ENCODE measurements at regions not wholly inside any gene's neighbourhood (a gene's known extent, or its start where the extent isn't known, plus 50 kb on each side); places are given as distances from the start of the nearest gene placed in this dataset.

GRCh38 chr15:25960273-25960672 lies 97.1 kb upstream of the ATP10A start:
- H3K4me1 ChIP-seq (ENCODE audit: insufficient read depth, low read length) = no peaks in the 10 kb centered on the region
- H3K27ac ChIP-seq (ENCODE audit: low read depth, low read length) = no peak overlapping the region
- ChIA-PET POLR2A (no interaction called here), CTCF (no interaction called here)
- Mint-ChIP-seq H3K4me1 (no peaks in the 10 kb centered on the region), H3K36me3 (no peaks in the 10 kb centered on the region), H3K4me3 (no peak overlapping the region), H3K9me3 (peaks cover 0 to 3% (median 2%) of the 10 kb centered on the region in 5 donors), H3K27me3 (peaks cover 2 to 10% of the 10 kb centered on the region in 2 donors), H3K27ac (no peak overlapping the region)
- H3K9me3 ChIP-seq (ENCODE audit: low read length) = no peaks in the 10 kb centered on the region
- no peak for DNase-seq
- no peaks in the 10 kb centered on the region for H3K27me3 ChIP-seq (ENCODE audit: insufficient read depth, low read length, poor library complexity, severe bottlenecking)
- H3K36me3 ChIP-seq (ENCODE audit: insufficient read depth, low read length) = no peaks in the 10 kb centered on the region
- H3K4me3 ChIP-seq (ENCODE audit: low read length) = no peak overlapping the region

- Histone ChIP-seq H3K4me3 (ENCODE audit: low read length) (no peak overlapping the region), H3K4me1 (ENCODE audit: insufficient read depth, low read length) (no peaks in the 10 kb centered on the region), H3K27me3 (ENCODE audit: insufficient read depth, low read length, poor library complexity, severe bottlenecking) (no peaks in the 10 kb centered on the region), H3K36me3 (ENCODE audit: insufficient read depth, low read length) (no peaks in the 10 kb centered on the region), H3K9me3 (ENCODE audit: low read length) (no peaks in the 10 kb centered on the region), H3K27ac (ENCODE audit: low read depth, low read length) (no peak overlapping the region)
- peaks cover 0 to 7% (median 2%) of the 10 kb centered on the region in 5 donors for H3K9me3 Mint-ChIP-seq
- H3K27ac Mint-ChIP-seq = no peak overlapping the region
- no peak for DNase-seq
- peaks cover 2 to 10% of the 10 kb centered on the region in 2 donors for H3K27me3 Mint-ChIP-seq
- CTCF ChIA-PET = no interaction called here
- no peaks in the 10 kb centered on the region for H3K36me3 Mint-ChIP-seq
- H3K4me1 Mint-ChIP-seq = no peaks in the 10 kb centered on the region
- POLR2A ChIA-PET = no interaction called here
- H3K4me3 Mint-ChIP-seq = no peak overlapping the region
Measured at GRCh38 chr15:25959100-25959499, 96.0 kb upstream of the ATP10A start.

- CTCF ChIA-PET = interaction anchor here (0.9 kb wide), 1 partner anchor 9 kb away, joined by 3 read pairs; no protein-coding TSS in a partner anchor
- POLR2A ChIA-PET = no interaction called here
- H3K4me1 Mint-ChIP-seq = no peaks in the 10 kb centered on the region
- no peaks in the 10 kb centered on the region for H3K27me3 ChIP-seq (ENCODE audit: insufficient read depth, low read length, poor library complexity, severe bottlenecking)
- H3K4me1 ChIP-seq (ENCODE audit: insufficient read depth, low read length) = no peaks in the 10 kb centered on the region
- no peak overlapping the region for H3K27ac Mint-ChIP-seq
- H3K9me3 ChIP-seq (ENCODE audit: low read length) = no peaks in the 10 kb centered on the region
- H3K9me3 Mint-ChIP-seq = peaks cover 6 to 15% (median 14%) of the 10 kb centered on the region in 5 donors
- no peaks in the 10 kb centered on the region for H3K36me3 Mint-ChIP-seq
- peaks cover 4 to 10% of the 10 kb centered on the region in 2 donors for H3K27me3 Mint-ChIP-seq
- H3K27ac ChIP-seq (ENCODE audit: low read depth, low read length) = no peak overlapping the region
- DNase-seq = no peak
- no peak overlapping the region for H3K4me3 ChIP-seq (ENCODE audit: low read length)
- no peak overlapping the region for H3K4me3 Mint-ChIP-seq
- no peaks in the 10 kb centered on the region for H3K36me3 ChIP-seq (ENCODE audit: insufficient read depth, low read length)
Measured at GRCh38 chr15:25955628-25956027, 92.5 kb upstream of the ATP10A start.

GRCh38 chr15:25954398-25954797 lies 91.3 kb upstream of the ATP10A start:
- Mint-ChIP-seq H3K27me3 (peaks cover 4 to 10% of the 10 kb centered on the region in 2 donors), H3K9me3 (peaks cover 6 to 15% (median 13%) of the 10 kb centered on the region in 5 donors), H3K4me3 (no peak overlapping the region), H3K4me1 (no peaks in the 10 kb centered on the region), H3K36me3 (no peaks in the 10 kb centered on the region), H3K27ac (no peak overlapping the region)
- Histone ChIP-seq H3K36me3 (ENCODE audit: insufficient read depth, low read length) (no peaks in the 10 kb centered on the region), H3K4me3 (ENCODE audit: low read length) (no peak overlapping the region), H3K9me3 (ENCODE audit: low read length) (no peaks in the 10 kb centered on the region), H3K4me1 (ENCODE audit: insufficient read depth, low read length) (no peaks in the 10 kb centered on the region), H3K27me3 (ENCODE audit: insufficient read depth, low read length, poor library complexity, severe bottlenecking) (no peaks in the 10 kb centered on the region), H3K27ac (ENCODE audit: low read depth, low read length) (no peak overlapping the region)
- ChIA-PET POLR2A (no interaction called here), CTCF (no interaction called here)
- DNase-seq = no peak

GRCh38 chr15:25950014-25950413 lies 86.9 kb upstream of the ATP10A start:
- Histone ChIP-seq H3K27ac (ENCODE audit: low read depth, low read length) (no peak overlapping the region), H3K36me3 (ENCODE audit: insufficient read depth, low read length) (no peaks in the 10 kb centered on the region), H3K4me3 (ENCODE audit: low read length) (no peak overlapping the region), H3K9me3 (ENCODE audit: low read length) (no peaks in the 10 kb centered on the region), H3K27me3 (ENCODE audit: insufficient read depth, low read length, poor library complexity, severe bottlenecking) (no peaks in the 10 kb centered on the region), H3K4me1 (ENCODE audit: insufficient read depth, low read length) (no peaks in the 10 kb centered on the region)
- CTCF ChIA-PET = no interaction called here
- no peak for DNase-seq
- POLR2A ChIA-PET = no interaction called here
- H3K36me3 Mint-ChIP-seq = no peaks in the 10 kb centered on the region
- no peaks in the 10 kb centered on the region for H3K4me1 Mint-ChIP-seq
- no peak overlapping the region for H3K4me3 Mint-ChIP-seq
- peaks cover 0 to 5% of the 10 kb centered on the region in 2 donors for H3K27me3 Mint-ChIP-seq
- H3K9me3 Mint-ChIP-seq = peaks cover 6 to 15% (median 13%) of the 10 kb centered on the region in 5 donors
- no peak overlapping the region for H3K27ac Mint-ChIP-seq

GRCh38 chr15:25947323-25948314 lies 84.5 kb upstream of the ATP10A start:
- Mint-ChIP-seq H3K36me3 (no peaks in the 10 kb centered on the region), H3K27ac (no peak overlapping the region), H3K9me3 (peaks cover 0 to 3% (median 2%) of the 10 kb centered on the region in 5 donors), H3K4me1 (no peaks in the 10 kb centered on the region), H3K4me3 (no peak overlapping the region), H3K27me3 (peaks cover 0 to 6% of the 10 kb centered on the region in 2 donors)
- H3K36me3 ChIP-seq (ENCODE audit: insufficient read depth, low read length) = no peaks in the 10 kb centered on the region
- no peak overlapping the region for H3K4me3 ChIP-seq (ENCODE audit: low read length)
- no peaks in the 10 kb centered on the region for H3K9me3 ChIP-seq (ENCODE audit: low read length)
- CTCF ChIA-PET = interaction anchor here (1.6 kb wide), 1 partner anchor 8 kb away, joined by 3 read pairs; no protein-coding TSS in a partner anchor
- POLR2A ChIA-PET = no interaction called here
- no peak overlapping the region for H3K27ac ChIP-seq (ENCODE audit: low read depth, low read length)
- H3K27me3 ChIP-seq (ENCODE audit: insufficient read depth, low read length, poor library complexity, severe bottlenecking) = no peaks in the 10 kb centered on the region
- H3K4me1 ChIP-seq (ENCODE audit: insufficient read depth, low read length) = no peaks in the 10 kb centered on the region
- DNase-seq = no peak

GRCh38 chr15:25946241-25946805 lies 83.2 kb upstream of the ATP10A start:
- DNase-seq = no peak
- peaks cover 0 to 5% (median 2%) of the 10 kb centered on the region in 5 donors for H3K9me3 Mint-ChIP-seq
- H3K9me3 ChIP-seq (ENCODE audit: low read length) = no peaks in the 10 kb centered on the region
- no peaks in the 10 kb centered on the region for H3K4me1 Mint-ChIP-seq
- no peak overlapping the region for H3K4me3 Mint-ChIP-seq
- no peak overlapping the region for H3K27ac Mint-ChIP-seq
- CTCF ChIA-PET = interaction anchor here (1.6 kb wide), 1 partner anchor 9 kb away, joined by 3 read pairs; no protein-coding TSS in a partner anchor
- no peaks in the 10 kb centered on the region for H3K36me3 ChIP-seq (ENCODE audit: insufficient read depth, low read length)
- H3K27ac ChIP-seq (ENCODE audit: low read depth, low read length) = no peak overlapping the region
- H3K27me3 Mint-ChIP-seq = peaks cover 0 to 5% of the 10 kb centered on the region in 2 donors
- H3K4me1 ChIP-seq (ENCODE audit: insufficient read depth, low read length) = no peaks in the 10 kb centered on the region
- H3K4me3 ChIP-seq (ENCODE audit: low read length) = no peak overlapping the region
- no peaks in the 10 kb centered on the region for H3K27me3 ChIP-seq (ENCODE audit: insufficient read depth, low read length, poor library complexity, severe bottlenecking)
- H3K36me3 Mint-ChIP-seq = no peaks in the 10 kb centered on the region
- POLR2A ChIA-PET = no interaction called here

- no peaks in the 10 kb centered on the region for H3K36me3 ChIP-seq (ENCODE audit: insufficient read depth, low read length)
- POLR2A ChIA-PET = no interaction called here
- H3K4me3 ChIP-seq (ENCODE audit: low read length) = no peak overlapping the region
- H3K27ac ChIP-seq (ENCODE audit: low read depth, low read length) = no peak overlapping the region
- no peaks in the 10 kb centered on the region for H3K9me3 ChIP-seq (ENCODE audit: low read length)
- Mint-ChIP-seq H3K36me3 (no peaks in the 10 kb centered on the region), H3K4me1 (no peaks in the 10 kb centered on the region), H3K27ac (no peak overlapping the region), H3K27me3 (peaks cover 0 to 3% of the 10 kb centered on the region in 2 donors), H3K4me3 (no peak overlapping the region), H3K9me3 (peaks cover 0 to 5% (median 2%) of the 10 kb centered on the region in 5 donors)
- H3K27me3 ChIP-seq (ENCODE audit: insufficient read depth, low read length, poor library complexity, severe bottlenecking) = no peaks in the 10 kb centered on the region
- DNase-seq = no peak
- no peaks in the 10 kb centered on the region for H3K4me1 ChIP-seq (ENCODE audit: insufficient read depth, low read length)
- CTCF ChIA-PET = interaction anchor here (2.4 kb wide), 1 partner anchor 10 kb away, joined by 13 read pairs; no protein-coding TSS in a partner anchor
Measured at GRCh38 chr15:25944386-25944785, 81.3 kb upstream of the ATP10A start.

Data from CD8-positive, alpha-beta memory T cell (primary cell).